ENCODE measurements at regions not wholly inside any gene's neighbourhood (a gene's known extent, or its start where the extent isn't known, plus 50 kb on each side); places are given as distances from the start of the nearest gene placed in this dataset.

GRCh38 chr4:66923081-66923865 lies 622.0 kb downstream of the CENPC start:
- no peak for DNase-seq

GRCh38 chr4:66921433-66921832 lies 623.9 kb downstream of the CENPC start:
- no peak for DNase-seq

- no peak for DNase-seq
Measured at GRCh38 chr4:66920514-66920913, 624.8 kb downstream of the CENPC start.

GRCh38 chr4:66911880-66912279 lies 633.4 kb downstream of the CENPC start:
- DNase-seq = no peak

GRCh38 chr4:66906314-66906713 lies 639.0 kb downstream of the CENPC start:
- DNase-seq = no peak

- DNase-seq = no peak
Measured at GRCh38 chr4:66899422-66900065, 645.8 kb downstream of the CENPC start.

GRCh38 chr4:66893807-66894206 lies 651.5 kb downstream of the CENPC start:
- DNase-seq = no peak

- DNase-seq = no peak
Measured at GRCh38 chr4:66887061-66887460, 658.2 kb downstream of the CENPC start.

GRCh38 chr4:66885501-66886165 lies 659.7 kb downstream of the CENPC start:
- no peak for DNase-seq

GRCh38 chr4:66876946-66877345 lies 668.4 kb downstream of the CENPC start:
- DNase-seq = no peak

GRCh38 chr4:66872661-66873060 lies 672.6 kb downstream of the CENPC start:
- no peak for DNase-seq

GRCh38 chr4:66863481-66863880 lies 681.8 kb downstream of the CENPC start:
- DNase-seq = no peak

GRCh38 chr4:66855956-66856355 lies 689.3 kb downstream of the CENPC start:
- no peak for DNase-seq

GRCh38 chr4:66853845-66854244 lies 691.5 kb downstream of the CENPC start:
- DNase-seq = no peak

GRCh38 chr4:66852843-66853242 lies 692.5 kb downstream of the CENPC start:
- no peak for DNase-seq

GRCh38 chr4:66849596-66849995 lies 695.7 kb downstream of the CENPC start:
- DNase-seq = no peak

GRCh38 chr4:66842724-66843088 lies 702.6 kb downstream of the CENPC start:
- no peak for DNase-seq

- no peak for DNase-seq
Measured at GRCh38 chr4:66842026-66842723, 703.1 kb downstream of the CENPC start.

GRCh38 chr4:66840178-66840577 lies 705.1 kb downstream of the CENPC start:
- DNase-seq = no peak

GRCh38 chr4:66837279-66837922 lies 707.9 kb downstream of the CENPC start:
- no peak for DNase-seq

GRCh38 chr4:66829310-66829709 lies 716.0 kb downstream of the CENPC start:
- no peak for DNase-seq

GRCh38 chr4:66820681-66821080 lies 724.6 kb downstream of the CENPC start:
- no peak for DNase-seq

- DNase-seq = no peak
Measured at GRCh38 chr4:66814277-66814676, 731.0 kb downstream of the CENPC start.
